Retina (tissue), 1 donor: ENCODE measurements at regions not wholly inside any gene's neighbourhood (a gene's known extent, or its start where the extent isn't known, plus 50 kb on each side); places are given as distances from the start of the nearest gene placed in this dataset.

Source experiments
- DNase-seq: peaks from one replicate; pipeline ENCODE4 v3.0.0-alpha.2; 2016

GRCh38 chr3:36201546-36201945, 178.8 kb upstream of the STAC start:
- DNase-seq = no peak

- no peak for DNase-seq
Measured at GRCh38 chr3:36206956-36207580, 173.2 kb upstream of the STAC start.

GRCh38 chr3:36210840-36211651, 169.3 kb upstream of the STAC start:
- no peak for DNase-seq

GRCh38 chr3:36211652-36211999, 168.7 kb upstream of the STAC start:
- DNase-seq = no peak

GRCh38 chr3:36212251-36212650, 168.1 kb upstream of the STAC start:
- no peak for DNase-seq

DNA sequence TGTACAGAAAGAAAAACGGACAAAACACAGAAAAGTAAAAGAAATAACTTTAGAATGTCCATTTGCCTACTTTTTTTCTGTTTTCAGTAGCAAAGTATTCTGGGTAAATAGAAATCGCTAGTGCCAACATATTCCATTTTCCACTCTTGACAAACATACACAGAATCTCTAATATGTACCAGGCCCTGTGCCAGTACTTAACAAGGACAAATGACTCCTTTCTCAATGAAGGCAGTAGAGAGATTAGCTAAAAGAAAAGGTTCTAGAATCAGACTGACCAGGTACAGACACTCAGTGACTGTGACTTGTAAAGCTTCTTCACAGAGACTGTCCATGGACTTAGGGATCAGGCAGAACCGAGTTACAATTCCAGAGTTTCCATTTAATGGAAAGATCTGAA, 165.8 kb upstream of the STAC start:
- DNase-seq = no peak

- no peak for DNase-seq
Measured at GRCh38 chr3:36215241-36215640, 165.1 kb upstream of the STAC start.

GRCh38 chr3:36219398-36219797, 160.9 kb upstream of the STAC start:
- DNase-seq = no peak

DNA sequence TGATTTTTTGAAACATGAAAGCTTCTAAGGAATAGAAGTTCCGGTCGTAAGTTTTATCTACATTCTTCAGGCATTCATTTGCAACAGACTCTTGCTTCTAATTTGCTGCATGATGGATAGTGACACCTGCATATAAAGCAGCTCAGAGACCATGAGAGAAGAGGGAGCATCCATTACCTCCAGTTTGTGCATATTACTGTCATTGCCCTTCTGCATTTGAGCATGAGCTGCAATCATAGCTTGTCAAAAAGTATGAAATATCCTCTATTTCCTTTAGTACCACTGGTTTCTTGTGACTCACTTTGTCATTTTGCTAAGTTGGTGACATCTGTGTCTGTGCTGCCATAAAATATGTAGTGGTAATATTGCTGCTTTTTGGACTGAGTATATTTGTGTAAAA, 160.1 kb upstream of the STAC start:
- no peak for DNase-seq

DNA sequence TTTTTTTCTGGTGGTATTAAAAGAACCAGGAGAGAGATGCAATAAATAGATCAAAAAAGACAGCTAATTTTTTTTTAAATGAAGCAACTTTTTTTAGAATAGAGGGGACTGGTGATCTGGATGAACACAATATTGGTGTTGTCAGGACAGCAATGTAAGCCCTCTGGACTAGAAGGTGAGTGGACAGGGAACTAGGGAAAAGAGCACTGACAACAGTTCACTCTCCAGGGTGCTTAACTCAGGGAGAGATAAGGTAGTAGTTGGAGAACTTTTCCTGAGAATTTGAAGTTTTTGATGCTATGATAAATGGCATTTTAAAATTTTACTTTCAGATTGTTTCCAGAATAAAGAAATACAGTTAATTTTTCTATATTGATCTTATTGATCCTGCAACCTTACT, 158.3 kb upstream of the STAC start:
- DNase-seq = no peak

- no peak for DNase-seq
Measured at GRCh38 chr3:36227980-36228379, 152.3 kb upstream of the STAC start.

GRCh38 chr3:36229496-36229895, 150.8 kb upstream of the STAC start:
- no peak for DNase-seq

DNA sequence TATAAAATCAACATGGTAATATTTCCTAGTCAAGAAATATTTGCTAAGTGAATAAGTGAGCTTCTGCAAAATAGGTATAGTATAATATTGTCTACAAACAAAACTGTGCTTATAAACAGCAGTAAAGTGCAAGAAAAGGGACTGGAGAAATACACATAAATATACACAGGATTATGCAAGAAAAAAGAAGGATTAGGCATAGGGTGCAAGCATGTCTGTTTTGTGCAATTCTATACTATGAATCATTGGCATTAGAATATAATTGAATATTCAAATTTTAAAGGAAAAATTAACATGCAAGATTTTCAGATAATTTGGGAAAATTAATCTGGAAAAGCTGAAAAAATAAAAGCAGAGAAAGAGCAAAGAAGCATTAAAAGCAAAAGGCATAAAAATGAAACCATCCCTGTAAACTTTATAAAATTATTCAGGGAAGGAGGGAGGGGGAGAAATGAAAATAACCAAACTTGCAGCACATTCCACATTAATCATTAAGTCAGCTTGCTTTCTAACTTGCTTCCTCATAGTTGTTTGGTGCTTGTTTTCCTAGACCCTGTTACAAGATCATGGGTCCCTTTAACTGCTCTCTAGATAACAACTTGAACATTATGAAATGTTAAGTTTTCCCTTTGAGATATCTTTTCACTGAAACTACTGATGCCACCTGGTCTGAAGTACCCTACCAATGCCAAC, 147.4 kb upstream of the STAC start:
- no peak for DNase-seq

DNA sequence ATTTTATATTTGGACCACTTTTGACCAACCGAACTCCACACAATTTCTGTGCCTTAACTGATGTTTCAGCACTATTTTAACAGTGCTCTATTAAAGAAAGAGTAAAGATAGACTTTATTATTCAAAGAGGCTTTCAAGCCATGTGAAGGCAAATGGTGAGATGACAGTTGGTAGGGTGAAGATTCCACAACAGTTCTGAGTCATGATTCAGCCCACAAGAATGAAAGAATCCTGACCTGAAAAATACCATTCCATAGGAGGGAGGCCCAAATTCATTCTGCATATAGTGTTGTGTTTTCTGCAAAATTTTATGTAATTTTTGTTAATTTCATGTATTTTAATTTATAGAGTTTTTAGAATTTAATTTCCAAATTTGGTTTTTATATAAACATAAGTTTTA, 135.6 kb upstream of the STAC start:
- DNase-seq = no peak

DNA sequence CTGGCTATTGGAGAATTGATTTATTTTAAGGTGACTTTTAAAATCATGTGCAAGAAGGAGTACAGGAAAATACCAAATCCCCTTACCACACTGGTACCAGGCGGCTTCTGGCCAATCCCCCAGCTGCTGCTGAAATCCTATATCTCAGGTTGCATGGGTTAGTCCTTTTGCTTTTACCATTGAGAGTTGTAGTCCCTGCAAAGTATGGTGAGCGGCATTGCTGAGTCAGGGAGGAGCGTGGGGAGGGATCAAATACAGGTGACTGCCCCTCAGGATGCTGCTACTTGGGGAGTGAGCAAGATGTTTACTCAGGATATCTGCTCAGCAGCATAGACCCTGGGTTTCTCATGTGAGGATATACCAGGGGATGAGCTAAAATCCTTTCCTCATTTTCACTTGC, 131.9 kb upstream of the STAC start:
- no peak for DNase-seq

GRCh38 chr3:36250191-36250590, 130.1 kb upstream of the STAC start:
- DNase-seq = no peak

DNA sequence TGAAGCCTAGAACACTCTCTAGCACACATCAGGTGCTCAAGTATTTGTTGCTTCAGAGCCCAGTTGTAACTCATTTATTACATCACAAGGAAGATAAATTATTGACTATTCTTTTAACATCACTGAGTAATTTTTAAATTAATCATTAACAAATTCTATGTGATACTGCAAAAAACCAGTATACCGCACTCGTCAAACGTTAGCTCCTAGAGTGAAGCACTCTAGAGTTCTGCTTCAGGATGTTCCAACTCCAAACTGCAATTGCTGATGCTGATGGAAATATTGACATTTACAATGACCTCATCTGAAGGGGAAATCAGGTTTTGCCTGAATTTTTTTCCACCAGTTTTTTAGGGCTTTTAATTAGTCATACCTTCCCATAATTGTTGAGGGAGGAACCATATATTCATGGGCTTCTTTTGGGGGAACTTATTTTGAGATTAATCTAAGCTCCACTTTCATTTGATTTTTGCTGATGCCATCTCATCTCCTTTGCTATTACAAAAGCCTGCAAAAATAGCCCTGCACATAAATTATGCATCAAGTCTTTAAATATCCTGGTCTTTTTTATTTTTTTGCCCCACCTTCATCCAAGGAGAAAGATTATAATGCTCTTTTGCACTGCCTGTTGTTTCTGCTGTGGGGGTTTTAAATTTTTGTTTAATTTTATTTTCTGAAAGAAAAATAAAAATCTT, 123.0 kb upstream of the STAC start:
- DNase-seq = no peak

- no peak for DNase-seq
Measured at GRCh38 chr3:36258421-36258820, 121.9 kb upstream of the STAC start.

- DNase-seq = no peak
Measured at GRCh38 chr3:36259580-36259979, 120.7 kb upstream of the STAC start.

- DNase-seq = no peak
Measured at GRCh38 chr3:36269274-36269673, 111.0 kb upstream of the STAC start.

DNA sequence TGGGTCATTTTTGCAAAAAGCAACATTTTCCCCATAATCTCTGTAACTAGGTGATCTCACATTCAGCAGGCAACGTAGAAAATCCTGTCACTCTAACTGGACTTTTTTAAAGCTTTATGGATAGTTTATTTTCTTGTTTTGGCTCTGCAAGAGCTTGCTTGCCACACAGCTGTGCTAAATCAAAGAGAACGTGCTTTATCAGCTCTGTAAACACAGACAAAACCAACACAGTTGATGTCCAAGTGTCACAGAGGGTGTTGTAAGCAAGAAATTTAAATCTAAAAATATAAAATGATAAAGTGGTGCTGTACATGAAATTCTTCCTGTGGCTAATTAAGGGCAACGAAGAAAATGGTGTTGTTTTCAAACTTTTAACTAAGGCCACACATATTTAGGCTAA, 97.5 kb upstream of the STAC start:
- no peak for DNase-seq

- DNase-seq = no peak
Measured at GRCh38 chr3:36295296-36295695, 85.0 kb upstream of the STAC start.

DNA sequence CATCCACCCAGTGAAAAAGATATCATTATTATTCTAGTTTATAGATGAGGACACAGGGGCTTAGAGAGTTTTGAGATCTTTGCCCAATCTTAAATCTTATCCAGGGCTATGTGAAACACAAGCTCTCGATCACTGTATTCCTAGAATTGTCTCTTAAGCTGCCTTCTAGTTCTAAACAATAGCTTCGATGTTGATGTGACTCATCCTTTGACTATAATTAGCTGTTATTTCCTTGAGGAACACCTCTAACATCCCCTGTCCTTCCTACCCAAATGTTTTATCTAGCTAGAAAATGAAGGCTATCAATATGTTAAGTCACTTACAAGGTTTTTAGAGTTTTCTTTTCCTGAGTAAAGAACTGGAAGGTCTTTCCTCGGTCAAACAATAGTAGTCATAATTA, 83.1 kb upstream of the STAC start:
- DNase-seq = no peak

DNA sequence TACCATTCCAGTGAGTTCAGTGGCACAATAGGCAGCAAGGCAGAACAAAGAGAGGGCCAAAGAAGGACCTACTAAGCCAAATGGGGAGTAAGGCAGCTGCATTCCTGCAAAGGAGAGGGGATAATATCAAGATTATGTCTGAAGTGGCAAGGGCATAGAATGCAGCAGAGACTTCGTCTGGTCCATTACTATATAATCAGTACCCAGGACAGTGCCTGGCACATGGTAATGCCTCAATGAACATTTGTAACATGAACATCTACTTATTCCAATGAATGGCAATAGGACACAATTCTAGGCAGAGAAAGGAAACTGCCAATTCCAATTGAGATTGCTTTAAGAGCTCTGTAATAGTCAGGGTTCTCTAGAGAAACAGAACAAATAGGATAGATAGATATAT, 82.1 kb upstream of the STAC start:
- no peak for DNase-seq
